H9 (cell line): ENCODE measurements at regions not wholly inside any gene's neighbourhood (a gene's known extent, or its start where the extent isn't known, plus 50 kb on each side); places are given as distances from the start of the nearest gene placed in this dataset.

Experiments used
- DNase-seq: peaks from one replicate; pipeline ENCODE4 v3.0.0-alpha.2; 2017
- H2AFZ ChIP-seq: one replicate; pipeline ENCODE4 v1.6.1; 2013; ENCODE audit warnings: mild to moderate bottlenecking, low read length, control low read depth, moderate library complexity
- H2AK5ac ChIP-seq: 2 replicates; pipeline ENCODE4 v1.6.1; 2013; ENCODE audit warnings: low read length, control low read depth, mixed read lengths; ENCODE audit not compliant: insufficient read length
- H2BK120ac ChIP-seq: one replicate; pipeline ENCODE4 v1.6.1; 2013; ENCODE audit warnings: low read depth, mild to moderate bottlenecking, low read length, control low read depth, inconsistent platforms; ENCODE audit not compliant: poor library complexity, severe bottlenecking
- H2BK12ac ChIP-seq: 2 replicates; pipeline ENCODE4 v1.6.1; 2013; ENCODE audit warnings: low read length, control low read depth, mixed read lengths, low read depth; ENCODE audit not compliant: insufficient read length
- H2BK15ac ChIP-seq: 2 replicates; pipeline ENCODE4 v1.6.1; 2013; ENCODE audit warnings: low read depth, low read length, control low read depth
- H2BK20ac ChIP-seq: one replicate; pipeline ENCODE4 v1.6.1; 2013; ENCODE audit warnings: low read depth, mild to moderate bottlenecking, low read length, control low read depth, inconsistent platforms; ENCODE audit not compliant: poor library complexity, severe bottlenecking
- H2BK5ac ChIP-seq: 2 replicates; pipeline ENCODE4 v1.6.1; 2013; ENCODE audit warnings: low read length, control low read depth, mixed read lengths; ENCODE audit not compliant: insufficient read length
- H3K14ac ChIP-seq: 2 replicates; pipeline ENCODE4 v1.6.1; 2013; ENCODE audit warnings: low read length, control low read depth; ENCODE audit not compliant: insufficient read depth
- H3K18ac ChIP-seq: 2 replicates; pipeline ENCODE4 v1.6.1; 2013; ENCODE audit warnings: low read depth, mild to moderate bottlenecking, mixed read lengths, low read length, control low read depth; ENCODE audit not compliant: insufficient read length
- H3K23ac ChIP-seq: 2 replicates; pipeline ENCODE4 v1.6.1; 2013; ENCODE audit warnings: low read length, control low read depth, mixed read lengths, low read depth; ENCODE audit not compliant: insufficient read length
- H3K23me2 ChIP-seq: 2 replicates; pipeline ENCODE4 v1.6.1; 2013; ENCODE audit warnings: low read depth, mild to moderate bottlenecking, mixed read lengths, low read length, control low read depth; ENCODE audit not compliant: insufficient read length, poor library complexity, severe bottlenecking
- H3K27ac ChIP-seq: 2 replicates; pipeline ENCODE4 v1.5.1; 2013; ENCODE audit warnings: low read length, control low read depth, mixed read lengths, low read depth; ENCODE audit not compliant: insufficient read length
- H3K27me3 ChIP-seq: 2 replicates; pipeline ENCODE4 v1.6.1; 2013; ENCODE audit warnings: low read length, control low read depth, inconsistent platforms; ENCODE audit not compliant: insufficient read depth
- H3K4ac ChIP-seq: 2 replicates; pipeline ENCODE4 v1.6.1; 2013; ENCODE audit warnings: low read depth, mild to moderate bottlenecking, control low read depth, inconsistent platforms, low read length, moderate library complexity
- H3K4me1 ChIP-seq: 2 replicates; pipeline ENCODE4 v1.6.1; 2013; ENCODE audit warnings: low read length, control low read depth, inconsistent platforms; ENCODE audit not compliant: insufficient read depth
- H3K4me2 ChIP-seq: 2 replicates; pipeline ENCODE4 v1.6.1; 2013; ENCODE audit warnings: low read length, control low read depth, mixed read lengths; ENCODE audit not compliant: insufficient read length, insufficient read depth
- H3K56ac ChIP-seq: 2 replicates; pipeline ENCODE4 v1.6.1; 2013; ENCODE audit warnings: low read depth, mild to moderate bottlenecking, mixed read lengths, low read length, control low read depth; ENCODE audit not compliant: insufficient read length
- H3K79me1 ChIP-seq: 2 replicates; pipeline ENCODE4 v1.6.1; 2013; ENCODE audit warnings: low read depth, mild to moderate bottlenecking, moderate library complexity, low read length, control low read depth, inconsistent platforms; ENCODE audit not compliant: insufficient read depth, poor library complexity, severe bottlenecking
- H3K79me2 ChIP-seq: 2 replicates; pipeline ENCODE4 v1.6.1; 2013; ENCODE audit warnings: low read length, control low read depth, inconsistent platforms; ENCODE audit not compliant: insufficient read depth
- H3K9ac ChIP-seq: 2 replicates; pipeline ENCODE4 v1.6.1; 2013; ENCODE audit warnings: low read length, control low read depth, mixed read lengths; ENCODE audit not compliant: insufficient read length; ENCODE audit errors: extremely low read depth
- H3K9me3 ChIP-seq: one replicate; pipeline ENCODE4 v1.6.1; 2013; ENCODE audit warnings: low read depth, low read length, inconsistent platforms; ENCODE audit not compliant: control insufficient read depth
- H3T11ph ChIP-seq: one replicate; pipeline ENCODE4 v1.6.1; 2013; ENCODE audit warnings: mild to moderate bottlenecking, low read length, control low read depth, inconsistent platforms
- H4K20me1 ChIP-seq: one replicate; pipeline ENCODE4 v1.6.1; 2013; ENCODE audit not compliant: control insufficient read depth, insufficient read length, insufficient read depth
- H4K5ac ChIP-seq: 2 replicates; pipeline ENCODE4 v1.6.1; 2013; ENCODE audit warnings: low read depth, mild to moderate bottlenecking, mixed read lengths, low read length, control low read depth; ENCODE audit not compliant: insufficient read length
- H4K8ac ChIP-seq: replicated peaks from 2 replicates; pipeline ENCODE4 v1.6.1; 2013; ENCODE audit warnings: low read length, control low read depth, mixed read lengths, low read depth; ENCODE audit not compliant: insufficient read length
- H4K91ac ChIP-seq: 2 replicates; pipeline ENCODE4 v1.6.1; 2013; ENCODE audit warnings: low read depth, mild to moderate bottlenecking, moderate library complexity, mixed read lengths, low read length, control low read depth; ENCODE audit not compliant: insufficient read length
- H3K27ac Mint-ChIP-seq, 3 experiments: 2 replicates in 2 of 3; 3 replicates in 1 of 3; pipeline ENCODE4 v1.8.0; 2020 to 2021; ENCODE audit warnings: mixed read lengths in 3 of 3, mild to moderate bottlenecking in 1 of 3, moderate library complexity in 1 of 3
- H3K27me3 Mint-ChIP-seq: 2 replicates; pipeline ENCODE4 v1.8.0; 2021; ENCODE audit warnings: low read depth, mild to moderate bottlenecking, moderate library complexity, mixed read lengths
- H3K36me3 Mint-ChIP-seq, 3 experiments: 2 replicates in 2 of 3; 3 replicates in 1 of 3; pipeline ENCODE4 v1.8.0; 2020 to 2021; ENCODE audit warnings: low read depth in 3 of 3, mixed read lengths in 3 of 3; ENCODE audit not compliant: insufficient read depth in 1 of 3
- H3K4me1 Mint-ChIP-seq, 2 experiments: 2 replicates each; pipeline ENCODE4 v1.8.0; 2020; ENCODE audit warnings: mixed read lengths in 2 of 2
- H3K4me3 Mint-ChIP-seq, 2 experiments: 2 replicates in 1 of 2; 3 replicates in 1 of 2; pipeline ENCODE4 v1.8.0; 2020 to 2021; ENCODE audit warnings: mild to moderate bottlenecking in 2 of 2, mixed read lengths in 2 of 2, moderate library complexity in 1 of 2
- H3K9me3 Mint-ChIP-seq, 2 experiments: 2 replicates in 1 of 2; 3 replicates in 1 of 2; pipeline ENCODE4 v1.8.0; 2020; ENCODE audit warnings: mild to moderate bottlenecking in 2 of 2, mixed read lengths in 2 of 2, moderate library complexity in 1 of 2
- CTCF ChIP-seq: fragments of 200-600 bp; sonication (generic); conservative IDR thresholded peaks from 3 replicates; pipeline ENCODE4 v1.8.0; 2021; ENCODE audit warnings: antibody characterized with exemption, mild to moderate bottlenecking
- WGBS: extraction: QIAGEN DNeasy Blood & Tissue Kit; methylation state at CpG from one replicate; pipeline ENCODE4 v1.1.7; 2013; ENCODE audit warnings: missing lambda C conversion rate, low lambda C conversion rate, mixed read lengths; ENCODE audit not compliant: insufficient read length; ENCODE audit errors: extremely low coverage; 5-methylcytosine and 5-hydroxymethylcytosine counted together

- no peaks in the 10 kb centered on the region for H3K27me3 Mint-ChIP-seq
- H3K27ac ChIP-seq, result no peak overlapping the region
- H4K8ac ChIP-seq, result no peak overlapping the region
- H2AK5ac ChIP-seq, result no peak overlapping the region
- peaks cover 0 to 6% of the 10 kb centered on the region in 2 experiments; a peak in 2 of 4 replicates for H3K4me1 Mint-ChIP-seq
- H2BK12ac ChIP-seq, result no peak overlapping the region
- no peaks in the 10 kb centered on the region for H3K9me3 Mint-ChIP-seq
- no peak for TF ChIP-seq CTCF
- H3K4me3 Mint-ChIP-seq, result no peak overlapping the region
- no peaks in the 10 kb centered on the region for H3K79me1 ChIP-seq
- no peak overlapping the region for H2AFZ ChIP-seq
- no peaks in the 10 kb centered on the region for H3K4me1 ChIP-seq
- no peaks in the 10 kb centered on the region for H4K20me1 ChIP-seq
- no peak overlapping the region for H3K14ac ChIP-seq
- no peak overlapping the region for H3T11ph ChIP-seq
- no peaks in the 10 kb centered on the region for H3K79me2 ChIP-seq
- H3K4me2 ChIP-seq, result no peak overlapping the region
- H4K91ac ChIP-seq, result no peak overlapping the region
- H3K23me2 ChIP-seq, result no peaks in the 10 kb centered on the region
- no peaks in the 10 kb centered on the region for H3K9me3 ChIP-seq
- H2BK5ac ChIP-seq, result no peak overlapping the region
- H2BK120ac ChIP-seq, result no peak overlapping the region
- H3K9ac ChIP-seq, result no peak overlapping the region
- no peak overlapping the region for H3K23ac ChIP-seq
- no peak overlapping the region for H3K27ac Mint-ChIP-seq
- no peak overlapping the region for H3K4ac ChIP-seq
- no peaks in the 10 kb centered on the region for H3K36me3 Mint-ChIP-seq
- H3K27me3 ChIP-seq, result no peaks in the 10 kb centered on the region
- no peak overlapping the region for H2BK20ac ChIP-seq
- no peak overlapping the region for H3K18ac ChIP-seq
- no CpG with 5 or more reads among the region's 3 CpGs for whole genome bisulfite sequencing
- no peak overlapping the region for H3K56ac ChIP-seq
- no peak overlapping the region for H2BK15ac ChIP-seq
- H4K5ac ChIP-seq, result no peak overlapping the region
- no peak for DNase-seq
Measured at GRCh38 chr2:194745557-194746146, 911.4 kb upstream of the SLC39A10 start.
